GM23338 (cell line): ENCODE measurements at regions not wholly inside any gene's neighbourhood (a gene's known extent, or its start where the extent isn't known, plus 50 kb on each side); places are given as distances from the start of the nearest gene placed in this dataset.

ENCODE experiments used
- ATAC-seq: fragments of 200-7000 bp; cut with Tn5 transposase; 3 replicates; pipeline ENCODE4 v1.9.1; 2020
- DNase-seq: peaks from one replicate; pipeline ENCODE4 v3.0.0-alpha.2; 2015; ENCODE audit warnings: low spot score
- H2AFZ ChIP-seq: fragments of 200-600 bp; sonication (generic); 2 replicates; pipeline ENCODE4 v1.8.0; 2016; ENCODE audit warnings: antibody characterized with exemption, mild to moderate bottlenecking, moderate library complexity
- H3F3A ChIP-seq: fragments of 200-600 bp; sonication (generic); replicated peaks from 2 replicates; pipeline ENCODE4 v1.8.0; 2017; ENCODE audit warnings: antibody characterized with exemption, mixed run types, low read depth
- H3K27ac ChIP-seq: fragments of 200-600 bp; sonication (generic); 2 replicates; pipeline ENCODE4 v1.6.1; 2016; ENCODE audit warnings: low read depth
- H3K27me3 ChIP-seq: fragments of 200-600 bp; sonication (generic); 2 replicates; pipeline ENCODE4 v1.8.0; 2016; ENCODE audit warnings: mild to moderate bottlenecking, mixed run types, moderate library complexity; ENCODE audit not compliant: insufficient read depth
- H3K36me3 ChIP-seq: fragments of 200-600 bp; sonication (generic); 2 replicates; pipeline ENCODE4 v1.8.0; 2016; ENCODE audit warnings: mild to moderate bottlenecking; ENCODE audit not compliant: insufficient read depth
- H3K4me1 ChIP-seq: fragments of 200-600 bp; sonication (generic); 2 replicates; pipeline ENCODE4 v1.8.0; 2016; ENCODE audit warnings: mild to moderate bottlenecking, moderate library complexity; ENCODE audit not compliant: insufficient read depth
- H3K4me2 ChIP-seq: fragments of 200-600 bp; sonication (generic); 2 replicates; pipeline ENCODE4 v1.7.1; 2017; ENCODE audit warnings: mixed run types
- H3K4me3 ChIP-seq: fragments of 200-600 bp; sonication (generic); 2 replicates; pipeline ENCODE4 v1.6.1; 2016; ENCODE audit warnings: mixed run types
- H3K79me2 ChIP-seq: fragments of 200-600 bp; sonication (generic); replicated peaks from 2 replicates; pipeline ENCODE4 v1.8.0; 2017; ENCODE audit warnings: mild to moderate bottlenecking; ENCODE audit not compliant: insufficient read depth
- H3K9me2 ChIP-seq: fragments of 200-600 bp; sonication (generic); 2 replicates; pipeline ENCODE4 v1.8.0; 2017; ENCODE audit not compliant: insufficient read depth
- H4K20me1 ChIP-seq: fragments of 200-600 bp; sonication (generic); replicated peaks from 2 replicates; pipeline ENCODE4 v1.8.0; 2017; ENCODE audit warnings: mild to moderate bottlenecking; ENCODE audit not compliant: insufficient read depth
- H3K27ac Mint-ChIP-seq: 2 replicates; pipeline ENCODE4 v1.8.0; 2020; ENCODE audit warnings: inconsistent platforms, mild to moderate bottlenecking, moderate library complexity, mixed read lengths
- H3K27me3 Mint-ChIP-seq: 3 replicates; pipeline ENCODE4 v1.8.0; 2022; ENCODE audit warnings: low read depth, mild to moderate bottlenecking, moderate library complexity, mixed read lengths, inconsistent platforms; ENCODE audit not compliant: insufficient read depth, poor library complexity
- H3K36me3 Mint-ChIP-seq: 3 replicates; pipeline ENCODE4 v1.8.0; 2021; ENCODE audit warnings: low read depth, mild to moderate bottlenecking, inconsistent platforms, moderate library complexity, mixed read lengths
- H3K4me1 Mint-ChIP-seq: 3 replicates; pipeline ENCODE4 v1.8.0; 2020; ENCODE audit warnings: mild to moderate bottlenecking, inconsistent platforms, mixed read lengths
- H3K4me3 Mint-ChIP-seq: 3 replicates; pipeline ENCODE4 v1.8.0; 2021; ENCODE audit warnings: moderate library complexity, mild to moderate bottlenecking, inconsistent platforms, mixed read lengths
- H3K9me3 Mint-ChIP-seq: 3 replicates; pipeline ENCODE4 v1.8.0; 2020; ENCODE audit warnings: moderate library complexity, mild to moderate bottlenecking, inconsistent platforms, mixed read lengths
- CREB1 ChIP-seq: fragments of 250-450 bp; sonication (Bioruptor Pico); IDR thresholded peaks from 2 replicates; pipeline ENCODE4 v1.5.0; 2020; ENCODE audit warnings: low read depth, mild to moderate bottlenecking, moderate library complexity
- EZH2 ChIP-seq: fragments of 200-600 bp; sonication (generic); IDR thresholded peaks from one replicate; pipeline ENCODE4 v1.8.0; 2017; ENCODE audit warnings: antibody characterized with exemption, mild to moderate bottlenecking, low read depth; ENCODE audit not compliant: unreplicated experiment
- STAT1 ChIP-seq: IDR thresholded peaks from one replicate; pipeline ENCODE4 v1.6.1; 2016; ENCODE audit warnings: antibody characterized with exemption; ENCODE audit not compliant: unreplicated experiment
- ZNF462 ChIP-seq: fragments of 250-450 bp; sonication (Bioruptor Pico); IDR thresholded peaks from 2 replicates; pipeline ENCODE4 v1.5.0; 2020; ENCODE audit warnings: mild to moderate bottlenecking, moderate library complexity

GRCh38 chr3:151592287-151592686 lies 131.4 kb upstream of the IGSF10 start:
- TF ChIP-seq ZNF462 (CRISPR knock-in tag) = peak; percentile 74
- TF ChIP-seq STAT1 = no peak
- H3F3A ChIP-seq = no peaks in the 10 kb centered on the region
- no peak overlapping the region for H3K4me3 ChIP-seq
- H3K9me2 ChIP-seq = no peaks in the 10 kb centered on the region
- peaks cover 11% of the 10 kb centered on the region for H3K9me3 Mint-ChIP-seq
- peaks cover 24% of the 10 kb centered on the region for H3K4me1 Mint-ChIP-seq
- peaks cover 13% of the 10 kb centered on the region; the same call in 2 of the 3 replicates for H3K36me3 Mint-ChIP-seq
- ATAC-seq = peak; percentile 92
- no peaks in the 10 kb centered on the region for H3K36me3 ChIP-seq
- no peaks in the 10 kb centered on the region for H3K27me3 Mint-ChIP-seq
- DNase-seq = peak; percentile 48
- peaks cover 20% of the 10 kb centered on the region; the same call in 1 of the 2 replicates for H3K4me1 ChIP-seq
- no peaks in the 10 kb centered on the region for H3K27me3 ChIP-seq
- H3K79me2 ChIP-seq = no peaks in the 10 kb centered on the region
- peak overlapping the region; percentile 80 for H3K27ac Mint-ChIP-seq
- no peaks in the 10 kb centered on the region for H4K20me1 ChIP-seq
- no peak overlapping the region for H3K4me2 ChIP-seq
- no peak overlapping the region for H3K4me3 Mint-ChIP-seq
- no peak overlapping the region for H2AFZ ChIP-seq
- no peak overlapping the region for H3K27ac ChIP-seq

- H4K20me1 ChIP-seq = no peaks in the 10 kb centered on the region
- Mint-ChIP-seq H3K27me3 (no peaks in the 10 kb centered on the region), H3K9me3 (peaks cover 17% of the 10 kb centered on the region), H3K27ac (no peak overlapping the region), H3K4me1 (peaks cover 24% of the 10 kb centered on the region), H3K4me3 (no peak overlapping the region), H3K36me3 (peaks cover 17% of the 10 kb centered on the region; the same call in 2 of the 3 replicates)
- H3K27ac ChIP-seq = no peak overlapping the region
- H3K4me3 ChIP-seq = no peak overlapping the region
- H3K4me2 ChIP-seq = no peak overlapping the region
- no peak for DNase-seq
- H3F3A ChIP-seq = no peaks in the 10 kb centered on the region
- no peaks in the 10 kb centered on the region for H3K27me3 ChIP-seq
- no peaks in the 10 kb centered on the region for H3K79me2 ChIP-seq
- ATAC-seq = no peak
- H3K4me1 ChIP-seq = peaks cover 20% of the 10 kb centered on the region; the same call in 1 of the 2 replicates
- H2AFZ ChIP-seq = no peak overlapping the region
- H3K9me2 ChIP-seq = no peaks in the 10 kb centered on the region
- H3K36me3 ChIP-seq = no peaks in the 10 kb centered on the region
- TF ChIP-seq STAT1 = no peak
- TF ChIP-seq ZNF462 (CRISPR knock-in tag) = no peak
- TF ChIP-seq CREB1 (CRISPR knock-in tag) = no peak
- TF ChIP-seq EZH2 = no peak
Observed at GRCh38 chr3:151591441-151591840, 130.6 kb upstream of the IGSF10 start.
